ENCODE measurements at regions not wholly inside any gene's neighbourhood (a gene's known extent, or its start where the extent isn't known, plus 50 kb on each side); places are given as distances from the start of the nearest gene placed in this dataset.

- no peak overlapping the region for H3K27ac ChIP-seq
- TF ChIP-seq ZFX (IDR thresholded peaks at IDR 0.05) (no peak), CTCF (conservative IDR thresholded peaks at IDR 0.05) (no peak)
Measured at GRCh38 chr10:55043540-55043939, 242.5 kb upstream of the PCDH15 start.

- H3K27ac ChIP-seq, result no peak overlapping the region
- TF ChIP-seq ZFX (IDR thresholded peaks at IDR 0.05) (no peak), CTCF (conservative IDR thresholded peaks at IDR 0.05) (no peak)
Measured at GRCh38 chr10:55033061-55033460, 232.0 kb upstream of the PCDH15 start.

GRCh38 chr10:55024713-55025112 is 223.7 kb upstream of the PCDH15 start:
- H3K27ac ChIP-seq, result no peak overlapping the region
- TF ChIP-seq ZFX (IDR thresholded peaks at IDR 0.05) (no peak), CTCF (conservative IDR thresholded peaks at IDR 0.05) (no peak)

- no peak overlapping the region for H3K27ac ChIP-seq
- TF ChIP-seq CTCF (conservative IDR thresholded peaks at IDR 0.05), result no peak
- no peak for TF ChIP-seq ZFX (IDR thresholded peaks at IDR 0.05)
Measured at GRCh38 chr10:55019439-55019838, 218.4 kb upstream of the PCDH15 start.

- TF ChIP-seq ZFX (IDR thresholded peaks at IDR 0.05), result no peak
- no peak for TF ChIP-seq CTCF (conservative IDR thresholded peaks at IDR 0.05)
- H3K27ac ChIP-seq, result no peak overlapping the region
Measured at GRCh38 chr10:55013318-55013717, 212.3 kb upstream of the PCDH15 start.

- no peak overlapping the region for H3K27ac ChIP-seq
- TF ChIP-seq ZFX (IDR thresholded peaks at IDR 0.05) (no peak), CTCF (conservative IDR thresholded peaks at IDR 0.05) (no peak)
Measured at GRCh38 chr10:55002420-55002819, 201.4 kb upstream of the PCDH15 start.

GRCh38 chr10:55001422-55001821 is 200.4 kb upstream of the PCDH15 start:
- TF ChIP-seq ZFX (IDR thresholded peaks at IDR 0.05) (no peak), CTCF (conservative IDR thresholded peaks at IDR 0.05) (no peak)
- no peak overlapping the region for H3K27ac ChIP-seq

Measured in C4-2B (cell line).